ENCODE measurements at regions not wholly inside any gene's neighbourhood (a gene's known extent, or its start where the extent isn't known, plus 50 kb on each side); places are given as distances from the start of the nearest gene placed in this dataset.
A peak's percentile ranks its signal among the peaks of the same experiment; 100 is the strongest.

- no peak for DNase-seq
Observed at GRCh38 chr15:29411299-29411698, 141.7 kb upstream of the NSMCE3 start.

- DNase-seq, result no peak
Observed at GRCh38 chr15:29410338-29410737, 140.7 kb upstream of the NSMCE3 start.

- DNase-seq, result no peak
Observed at GRCh38 chr15:29409890-29410289, 140.3 kb upstream of the NSMCE3 start.

- DNase-seq, result no peak
Observed at GRCh38 chr15:29405564-29405963, 135.9 kb upstream of the NSMCE3 start.

- DNase-seq, result no peak
Observed at GRCh38 chr15:29403772-29404171, 134.2 kb upstream of the NSMCE3 start.

DNA sequence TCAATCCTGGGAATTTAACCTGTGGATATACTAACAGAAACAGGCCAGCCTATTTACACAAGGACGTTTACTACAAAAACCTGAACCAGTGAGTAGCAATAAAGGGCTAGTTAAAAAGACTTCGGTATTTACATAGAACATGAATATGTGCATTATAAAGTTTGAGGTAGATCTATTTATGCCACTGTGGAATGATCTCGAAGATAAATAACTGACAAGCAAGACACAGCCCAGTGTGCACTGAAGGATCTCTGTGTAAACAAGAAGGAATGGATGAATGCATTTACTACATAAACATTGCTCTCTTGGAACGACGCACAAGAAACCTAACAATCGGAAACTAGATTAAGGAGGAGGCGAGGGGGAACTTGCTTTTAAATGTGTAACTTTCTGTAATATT lies 132.0 kb upstream of the NSMCE3 start:
- DNase-seq, result no peak

- no peak for DNase-seq
Observed at GRCh38 chr15:29400701-29401100, 131.1 kb upstream of the NSMCE3 start.

DNA sequence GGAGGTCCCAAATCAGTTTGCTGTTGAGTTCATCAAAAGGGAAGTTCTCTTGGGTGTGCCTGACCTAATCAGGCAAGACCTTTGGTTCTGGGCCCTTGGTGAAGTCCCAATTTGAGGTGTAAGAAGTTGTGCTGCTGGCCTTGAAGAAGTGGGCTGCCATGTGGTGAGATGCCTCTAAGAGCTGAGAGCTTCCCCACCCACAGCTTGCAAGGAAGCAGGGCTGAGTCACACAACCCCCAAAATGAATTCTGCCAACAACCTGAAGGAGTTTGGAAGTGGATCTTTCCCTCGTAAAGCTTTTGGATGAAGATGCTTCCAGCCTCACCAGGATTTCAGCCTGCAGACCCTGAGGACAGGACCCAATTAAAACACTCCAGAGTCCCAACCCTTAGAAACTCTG lies 129.3 kb upstream of the NSMCE3 start:
- DNase-seq, result no peak

GRCh38 chr15:29396176-29396811 lies 126.7 kb upstream of the NSMCE3 start:
- DNase-seq, result no peak

GRCh38 chr15:29393443-29393842 lies 123.8 kb upstream of the NSMCE3 start:
- no peak for DNase-seq

DNA sequence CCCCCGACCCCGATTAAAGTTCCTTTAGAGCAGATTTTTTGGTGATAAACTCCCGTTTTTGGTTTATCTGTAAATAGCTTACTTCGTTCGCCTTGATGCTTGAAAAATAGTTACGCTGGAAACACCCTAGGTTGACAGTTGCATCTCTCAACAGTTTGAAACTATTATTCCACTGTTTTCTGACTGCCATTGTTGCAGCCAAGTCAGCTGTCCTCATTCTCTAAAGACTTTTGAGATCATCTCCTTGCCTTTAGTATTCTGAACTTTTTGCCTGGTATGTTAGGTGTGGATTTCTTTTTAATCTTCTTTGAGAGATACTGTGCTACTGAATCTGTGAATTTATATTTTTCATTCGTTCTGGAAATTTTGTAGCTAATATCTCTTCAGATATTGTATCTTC lies 122.7 kb upstream of the NSMCE3 start:
- DNase-seq, result no peak

- no peak for DNase-seq
Observed at GRCh38 chr15:29390051-29390450, 120.4 kb upstream of the NSMCE3 start.

- no peak for DNase-seq
Observed at GRCh38 chr15:29386523-29386922, 116.9 kb upstream of the NSMCE3 start.

DNA sequence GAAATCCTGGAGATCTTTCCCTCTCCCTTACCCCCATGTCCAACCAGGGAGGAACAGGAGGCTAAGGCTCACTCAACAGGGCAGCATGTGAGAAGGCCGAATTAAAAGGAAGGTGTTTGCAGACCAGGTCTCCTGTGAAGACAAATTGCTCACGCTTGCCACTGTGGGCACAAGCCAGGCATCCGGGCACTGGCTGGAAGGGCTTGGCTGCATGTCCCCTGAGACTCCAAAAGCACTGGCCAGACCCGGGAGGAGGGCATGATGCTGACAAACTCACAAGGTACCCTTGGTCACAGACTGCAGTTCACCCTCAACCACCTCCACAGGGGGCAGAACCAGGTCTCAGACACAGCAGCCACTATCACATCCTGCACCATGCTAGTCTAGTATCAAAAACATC lies 113.7 kb upstream of the NSMCE3 start:
- DNase-seq, result no peak

- no peak for DNase-seq
Observed at GRCh38 chr15:29382862-29383261, 113.2 kb upstream of the NSMCE3 start.

DNA sequence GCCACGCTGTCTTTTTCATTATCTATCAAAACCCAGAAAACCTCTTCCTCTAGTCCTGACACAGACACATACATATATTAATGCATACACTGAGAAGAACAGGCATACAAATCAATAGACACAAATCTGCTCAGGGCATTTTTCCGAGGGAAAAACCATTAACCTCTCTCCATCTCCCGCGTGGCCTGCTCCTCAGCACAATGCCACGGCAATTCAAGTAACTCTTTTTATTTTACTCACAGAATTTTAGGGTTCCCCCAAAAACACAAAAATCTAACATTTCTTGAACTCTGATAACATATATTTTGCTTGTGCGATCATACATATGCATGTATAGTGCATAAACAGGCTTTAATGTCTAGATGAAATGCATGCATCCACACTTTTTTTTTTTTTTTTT lies 110.8 kb upstream of the NSMCE3 start:
- no peak for DNase-seq

DNA sequence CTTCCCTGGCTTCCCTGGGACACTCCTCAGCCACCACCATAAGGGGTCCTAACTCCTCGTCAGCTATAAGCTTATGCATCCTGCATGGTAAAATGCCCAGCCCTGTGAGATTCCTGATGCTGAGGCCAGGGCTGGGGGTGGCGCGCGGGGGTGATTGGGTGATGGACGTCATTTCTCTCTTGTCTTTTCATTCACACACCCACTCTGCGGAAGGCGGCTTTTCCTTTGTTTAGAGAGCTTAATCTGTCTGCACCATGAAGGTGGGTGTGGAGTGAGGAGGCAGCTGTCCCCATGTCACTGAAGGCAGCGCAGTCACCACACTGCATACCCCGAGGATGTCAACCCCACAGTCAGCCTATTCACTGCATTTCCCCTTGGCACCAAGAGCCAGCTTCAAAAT lies 110.0 kb upstream of the NSMCE3 start:
- no peak for DNase-seq

DNA sequence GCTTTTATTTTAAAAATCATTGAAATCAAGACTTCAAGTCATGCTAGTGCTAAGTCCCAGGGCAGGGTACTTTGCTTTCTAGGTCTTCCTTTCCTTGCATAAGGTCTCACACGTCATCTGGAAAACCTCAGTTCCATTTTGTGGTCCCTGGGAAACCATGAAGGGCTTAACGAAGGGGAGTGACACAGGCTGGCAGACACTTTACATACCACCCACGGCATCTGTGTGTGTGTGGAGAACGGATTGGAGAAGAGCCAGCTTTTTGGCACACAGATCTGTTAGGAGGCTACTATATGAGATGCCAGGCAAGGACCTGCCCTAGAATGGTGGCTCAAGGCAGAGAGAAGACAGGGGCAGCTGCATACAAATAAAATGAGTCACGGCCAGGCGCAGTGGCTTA lies 107.5 kb upstream of the NSMCE3 start:
- no peak for DNase-seq

DNA sequence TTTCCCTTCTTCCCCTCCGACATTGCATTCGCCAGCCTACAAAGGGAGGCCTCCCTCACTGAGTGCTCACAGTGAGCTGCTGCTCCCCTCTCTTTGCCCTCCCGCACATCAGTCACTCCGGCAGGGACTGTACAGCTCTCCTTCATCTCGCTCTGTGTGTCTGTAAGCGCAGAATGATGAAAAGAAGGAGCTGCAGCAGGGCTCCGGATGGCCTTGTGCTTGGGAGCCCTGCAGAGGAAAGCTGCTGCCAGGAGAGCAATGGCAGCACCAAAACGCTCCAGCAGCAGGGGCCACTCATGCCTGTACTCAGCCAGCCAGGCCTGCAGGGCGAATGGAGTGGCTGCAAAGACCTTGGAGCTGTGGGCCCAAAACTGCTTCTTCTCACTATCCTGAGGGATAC lies 107.0 kb upstream of the NSMCE3 start:
- DNase-seq, result no peak

- DNase-seq, result no peak
Observed at GRCh38 chr15:29369261-29369660, 99.6 kb upstream of the NSMCE3 start.

GRCh38 chr15:29364426-29365078 lies 94.9 kb upstream of the NSMCE3 start:
- DNase-seq, result peak; percentile 48

DNA sequence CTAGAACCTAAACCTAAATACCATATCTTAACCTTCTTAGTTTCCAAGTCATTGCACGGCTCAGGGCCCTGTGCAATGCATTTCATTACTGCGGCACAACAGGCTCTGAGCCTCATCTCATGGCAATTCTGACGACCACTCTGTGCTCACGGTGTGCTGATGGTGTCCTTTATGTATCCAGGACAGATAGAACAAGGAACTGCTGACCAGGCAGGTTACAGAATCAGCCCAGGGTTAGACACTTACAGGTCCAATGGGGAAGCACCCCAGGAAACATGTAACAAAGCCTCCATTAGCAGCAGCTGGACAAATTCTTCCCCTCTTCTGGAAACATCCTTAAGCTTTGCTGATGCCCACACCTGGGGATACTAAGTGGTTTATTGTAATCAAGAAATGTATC lies 91.9 kb upstream of the NSMCE3 start:
- DNase-seq, result no peak

- DNase-seq, result no peak
Observed at GRCh38 chr15:29360152-29360551, 90.5 kb upstream of the NSMCE3 start.

DNA sequence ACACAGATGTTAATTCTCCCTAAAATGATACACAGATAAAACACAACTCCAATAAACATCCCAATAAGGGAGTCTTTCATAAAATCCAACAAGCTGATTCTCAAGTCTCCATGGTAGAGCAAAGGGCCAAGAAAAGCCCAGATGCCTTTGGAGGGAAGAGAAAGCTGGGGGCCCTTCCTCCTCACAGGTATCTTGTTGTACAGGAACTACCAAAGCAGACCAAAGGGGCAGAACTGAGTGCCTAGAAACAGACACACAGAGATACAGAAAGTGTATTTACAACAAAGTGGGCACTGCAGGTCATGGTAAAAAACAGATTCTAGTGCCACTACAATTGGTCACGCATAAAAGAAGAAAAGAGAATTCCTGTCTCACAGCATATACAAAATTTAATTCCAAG lies 87.2 kb upstream of the NSMCE3 start:
- no peak for DNase-seq

DNA sequence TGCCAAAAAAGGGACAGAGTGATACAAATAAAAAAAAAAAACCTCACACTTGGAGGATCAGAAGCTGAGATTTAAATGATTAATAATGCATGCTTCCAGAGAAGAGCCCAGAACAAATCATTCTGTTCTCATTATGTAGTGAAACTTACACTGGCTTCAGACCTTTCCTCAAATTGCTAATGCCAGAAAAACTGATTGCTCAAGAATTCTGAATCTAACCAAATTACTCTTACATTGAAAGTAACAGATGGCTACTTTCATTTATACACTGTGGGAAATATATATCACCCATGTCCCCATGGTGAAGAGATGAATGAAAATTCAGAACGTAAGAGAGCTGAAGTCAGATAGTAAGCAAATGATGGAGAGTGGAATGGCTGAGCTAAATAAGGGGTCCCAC lies 85.9 kb upstream of the NSMCE3 start:
- DNase-seq, result no peak
